DMS79 (cell line): ENCODE measurements at regions not wholly inside any gene's neighbourhood (a gene's known extent, or its start where the extent isn't known, plus 50 kb on each side); places are given as distances from the start of the nearest gene placed in this dataset.

ENCODE experiments used
- DNase-seq: peaks from one replicate; lab custom pipeline; 2025; lab: John Stamatoyannopoulos, UW

- no peak for DNase-seq
Measured at GRCh38 chr2:107380912-107381311, 445.8 kb upstream of the RGPD4 start.

- no peak for DNase-seq
Measured at GRCh38 chr2:107383691-107384090, 443.0 kb upstream of the RGPD4 start.

- DNase-seq, result no peak
Measured at GRCh38 chr2:107384422-107384821, 442.3 kb upstream of the RGPD4 start.

DNA sequence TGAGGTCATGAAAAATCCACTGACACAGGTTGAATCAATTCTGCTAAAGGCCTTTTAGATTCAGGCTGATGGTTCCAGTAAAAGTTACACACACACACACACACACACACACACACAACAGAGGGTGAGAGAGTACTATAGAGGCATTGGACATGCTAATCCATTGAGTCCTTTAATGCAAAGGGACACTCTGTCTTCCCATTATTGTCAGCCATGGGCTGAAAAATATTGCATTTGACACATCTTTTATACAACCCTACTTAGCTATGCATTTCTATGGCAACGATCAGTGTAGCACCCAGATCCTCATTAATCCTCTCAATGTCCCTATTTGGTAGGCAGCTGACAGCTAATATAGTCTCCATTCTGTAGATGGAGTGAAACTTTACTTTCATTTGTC, 440.8 kb upstream of the RGPD4 start:
- DNase-seq, result no peak

GRCh38 chr2:107392241-107392704, 434.4 kb upstream of the RGPD4 start:
- DNase-seq, result no peak

DNA sequence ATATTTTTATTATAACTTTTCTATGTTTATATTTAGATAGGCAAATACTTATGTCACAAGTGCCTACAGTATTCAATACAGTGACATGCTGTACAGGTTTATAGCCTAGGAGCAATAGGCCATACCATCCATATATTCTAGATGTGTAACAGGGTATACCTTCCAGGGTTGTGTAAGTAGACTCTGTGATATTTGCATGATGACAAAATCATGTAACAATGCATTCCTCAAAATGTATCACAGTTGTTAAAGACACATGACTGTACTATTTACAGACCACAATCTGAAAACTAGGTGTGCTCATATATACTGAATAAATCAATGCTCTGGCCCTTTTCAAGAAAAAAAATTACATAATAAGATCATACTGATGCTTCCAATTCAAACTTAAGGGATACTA, 433.2 kb upstream of the RGPD4 start:
- DNase-seq, result no peak

GRCh38 chr2:107398683-107399082, 428.0 kb upstream of the RGPD4 start:
- no peak for DNase-seq

GRCh38 chr2:107402330-107402729, 424.4 kb upstream of the RGPD4 start:
- no peak for DNase-seq

GRCh38 chr2:107405261-107405660, 421.4 kb upstream of the RGPD4 start:
- DNase-seq, result no peak

- no peak for DNase-seq
Measured at GRCh38 chr2:107407017-107407416, 419.7 kb upstream of the RGPD4 start.

DNA sequence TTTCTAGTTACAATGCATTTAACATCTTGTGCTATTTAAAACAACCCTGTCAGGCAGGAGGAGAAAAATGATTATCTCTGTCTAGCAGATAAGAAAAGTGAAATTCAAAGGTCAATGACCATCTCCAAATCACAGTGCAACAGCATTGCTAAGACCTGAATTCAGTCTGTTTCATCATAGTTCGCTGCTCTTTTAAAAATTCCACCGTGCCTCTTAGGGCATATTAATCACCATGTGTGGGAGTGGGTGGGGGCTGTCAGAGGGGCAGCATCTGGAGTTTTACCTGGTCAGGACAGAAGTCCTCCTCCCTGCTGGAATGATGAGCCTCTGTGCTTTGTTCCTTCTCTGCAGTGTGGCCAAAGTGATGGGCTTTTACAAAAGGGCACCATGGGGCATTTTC, 418.7 kb upstream of the RGPD4 start:
- no peak for DNase-seq

- no peak for DNase-seq
Measured at GRCh38 chr2:107411267-107411666, 415.4 kb upstream of the RGPD4 start.

DNA sequence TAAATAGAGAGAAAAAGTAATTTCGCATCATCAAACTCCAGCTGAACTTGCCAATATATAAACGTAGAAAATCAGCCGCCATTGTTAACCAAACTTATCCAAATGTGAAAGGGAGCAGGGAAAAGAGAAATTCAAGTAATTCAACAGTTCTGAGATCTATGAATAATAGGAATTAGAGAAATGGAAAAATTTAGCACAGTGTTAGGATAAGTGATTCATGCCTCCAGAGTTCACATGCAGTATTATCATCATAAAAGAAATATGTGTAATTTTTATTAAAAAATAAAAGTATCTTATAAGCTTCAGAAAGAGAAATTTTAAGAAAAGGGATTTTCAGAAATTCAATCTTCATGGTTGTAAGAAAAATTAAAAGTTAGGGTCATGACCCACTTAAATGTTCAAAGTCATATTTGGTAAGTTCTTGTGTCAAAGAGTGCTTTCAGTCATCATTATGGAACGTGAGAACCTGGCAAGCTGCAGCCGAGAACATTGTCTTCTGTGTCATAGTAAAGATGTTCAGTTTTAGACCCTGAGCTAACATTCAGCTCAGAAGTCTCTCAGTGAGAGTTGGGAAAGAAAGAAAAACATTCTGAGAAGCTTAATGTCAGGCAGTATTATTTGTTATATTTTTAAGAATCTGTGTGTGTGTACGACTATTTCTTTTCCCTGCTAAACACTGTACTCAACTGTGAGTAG, 414.3 kb upstream of the RGPD4 start:
- no peak for DNase-seq

GRCh38 chr2:107412981-107413380, 413.7 kb upstream of the RGPD4 start:
- no peak for DNase-seq

DNA sequence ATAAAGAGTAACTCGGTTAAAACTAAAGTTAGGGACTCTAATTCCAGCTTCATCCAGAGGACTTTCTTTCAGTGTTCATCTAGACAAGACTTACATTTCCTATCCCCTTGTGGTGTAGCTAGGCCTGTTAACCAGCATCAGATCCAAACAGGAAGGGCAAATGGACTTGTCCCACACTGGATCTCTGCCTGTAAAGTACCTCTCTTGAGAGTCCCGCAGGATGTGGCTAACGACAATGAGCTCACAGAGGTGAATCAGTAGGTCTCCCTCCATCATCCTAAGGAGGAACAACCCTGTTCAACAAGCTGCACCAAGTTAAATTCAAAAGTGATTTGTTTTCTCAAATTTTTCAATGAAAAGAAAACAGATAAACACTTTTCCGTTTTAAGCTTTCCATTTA, 412.3 kb upstream of the RGPD4 start:
- DNase-seq, result no peak

GRCh38 chr2:107418708-107419107, 408.0 kb upstream of the RGPD4 start:
- DNase-seq, result no peak

- DNase-seq, result no peak
Measured at GRCh38 chr2:107419191-107419590, 407.5 kb upstream of the RGPD4 start.

DNA sequence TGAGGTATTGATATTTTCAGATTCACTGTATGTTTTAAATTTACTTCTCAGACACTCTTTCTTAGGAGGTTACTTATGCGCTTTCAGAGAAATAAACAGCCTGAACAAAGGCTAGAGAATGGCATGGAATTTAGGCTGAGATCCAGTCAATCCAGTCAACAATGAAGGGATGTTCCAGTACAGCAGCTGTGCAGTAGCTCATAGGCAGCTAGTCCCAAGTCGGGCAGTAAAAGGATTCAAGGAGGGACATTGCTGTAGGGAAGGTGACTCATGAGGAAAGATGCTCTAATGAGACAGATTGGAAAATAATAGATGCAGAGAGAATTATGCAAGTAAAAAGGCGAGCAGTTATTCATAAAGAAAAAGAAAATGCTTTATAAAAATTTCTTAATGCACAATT, 397.9 kb upstream of the RGPD4 start:
- DNase-seq, result no peak

DNA sequence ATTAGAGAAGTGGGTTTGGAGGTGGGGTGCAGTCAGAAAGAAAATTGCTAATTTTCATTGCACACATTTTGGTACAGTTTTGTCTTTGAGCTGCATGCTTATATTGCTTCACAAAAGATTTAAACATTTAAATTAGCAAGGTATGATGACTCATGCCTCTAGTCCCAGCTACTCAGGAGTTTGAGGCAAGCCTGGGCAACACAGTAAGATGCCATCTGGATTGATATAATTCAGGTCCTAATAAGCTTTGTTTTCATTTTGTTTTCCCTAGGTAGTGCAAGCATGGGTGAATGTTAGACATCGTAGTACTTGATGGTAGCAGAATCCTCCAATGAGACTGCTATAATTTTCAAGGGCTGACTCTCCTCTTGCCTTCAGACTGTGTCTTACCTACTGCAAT, 396.7 kb upstream of the RGPD4 start:
- no peak for DNase-seq

DNA sequence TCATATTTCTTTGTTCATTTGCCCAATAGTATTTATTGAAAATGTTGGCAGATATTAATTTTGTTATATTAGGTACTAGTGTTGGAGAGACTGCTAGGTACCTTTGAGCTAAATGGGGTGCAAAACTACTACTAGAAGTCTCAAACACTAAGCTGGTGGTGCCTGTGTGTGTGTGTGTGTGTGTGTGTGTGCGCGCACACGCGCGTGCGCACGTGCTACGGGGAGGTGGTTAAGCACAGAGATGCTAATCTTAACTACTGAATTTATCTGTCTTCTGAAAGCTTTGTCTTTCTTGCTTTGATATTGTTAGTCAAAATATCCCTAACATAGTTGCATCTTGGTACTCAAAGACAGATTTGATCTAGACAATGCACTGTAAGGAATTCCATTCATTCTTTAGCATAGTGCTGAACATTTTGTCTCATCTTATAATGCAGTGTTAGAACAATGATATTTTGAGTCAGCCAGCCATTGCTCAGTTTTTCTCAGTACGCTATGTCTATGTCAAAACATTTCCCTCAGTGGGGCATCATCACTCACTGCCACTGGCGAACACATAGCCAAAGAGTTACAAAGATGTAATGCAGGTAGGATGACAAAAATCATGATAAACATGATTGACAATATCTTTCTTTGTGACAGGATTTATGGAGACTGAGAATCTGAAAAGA, 396.0 kb upstream of the RGPD4 start:
- DNase-seq, result no peak

DNA sequence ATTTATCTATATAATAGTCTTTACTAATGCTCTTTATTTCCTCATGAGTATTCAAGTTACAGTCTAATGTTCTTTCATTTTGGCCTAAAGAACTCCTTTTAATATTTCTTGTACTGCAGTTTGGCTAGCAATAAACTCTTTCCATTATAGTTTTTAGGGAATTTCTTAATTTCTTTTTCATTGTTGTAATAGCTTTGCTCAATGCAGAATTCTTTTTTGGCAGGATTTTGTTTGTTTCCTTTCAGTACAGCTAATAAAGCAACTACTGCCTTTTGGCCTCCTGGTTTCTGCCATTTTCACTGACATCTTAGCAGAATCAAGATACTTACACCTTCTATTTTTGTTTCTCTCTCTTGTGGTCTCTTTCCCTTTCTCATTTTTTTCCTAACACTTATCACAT, 390.4 kb upstream of the RGPD4 start:
- no peak for DNase-seq

DNA sequence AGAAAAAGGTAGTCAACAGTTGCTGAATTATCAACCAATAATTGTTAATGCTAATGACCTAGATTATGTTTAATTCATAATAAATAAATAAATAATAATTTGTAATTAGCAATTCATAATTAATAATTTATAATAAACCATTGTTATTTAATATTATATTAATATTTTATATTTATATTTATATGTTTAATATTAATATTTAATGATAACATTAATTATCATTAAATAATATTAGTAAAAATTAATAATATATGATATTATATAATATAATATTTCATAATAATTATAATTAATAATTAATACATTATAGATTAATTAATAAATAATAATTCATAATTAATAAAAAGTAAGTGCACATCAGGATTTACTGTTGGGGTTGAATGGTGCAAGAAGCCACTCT, 389.4 kb upstream of the RGPD4 start:
- DNase-seq, result no peak

DNA sequence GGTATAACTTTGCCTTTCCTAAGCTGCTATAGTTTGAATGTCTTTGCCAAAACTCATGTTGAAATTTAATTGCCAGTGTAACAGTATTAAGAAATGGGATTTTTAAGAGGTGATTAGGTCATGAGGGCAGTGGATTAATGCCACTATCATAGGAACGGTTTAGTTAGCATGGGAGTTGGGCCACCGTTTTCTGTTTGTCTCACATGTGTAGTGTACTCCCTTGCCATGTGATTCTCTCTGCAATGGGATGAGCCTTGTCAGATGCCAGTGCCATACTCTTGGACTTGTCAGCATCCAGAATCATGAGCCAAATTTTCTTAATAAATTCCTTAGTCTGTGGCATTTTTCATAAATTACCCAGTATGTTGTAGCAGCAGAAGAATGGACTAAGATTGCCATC, 388.9 kb upstream of the RGPD4 start:
- no peak for DNase-seq

DNA sequence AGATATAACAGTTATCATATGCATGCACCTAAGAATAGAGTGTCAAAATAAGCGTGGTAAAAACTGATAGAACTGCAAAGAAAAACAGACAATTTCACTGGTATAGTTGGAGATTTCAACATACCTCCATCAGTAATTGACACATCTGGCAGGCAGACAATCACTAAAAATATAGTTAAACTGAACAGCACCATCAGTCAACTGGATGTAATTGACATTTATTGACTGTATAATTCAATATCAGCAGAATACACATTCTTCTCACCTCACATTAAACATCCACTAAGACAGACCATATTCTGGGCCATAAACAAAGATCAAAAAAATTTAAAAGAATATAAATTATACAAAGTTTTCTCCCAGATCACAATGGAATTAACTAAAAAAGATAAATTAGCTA, 378.5 kb upstream of the RGPD4 start:
- no peak for DNase-seq
